Stimulated activated CD4-positive, alpha-beta T cell treated with anti-CD3 and anti-CD28 coated beads, Interleukin-4, amount 100 ng/mL, for 1 hour (primary cell): ENCODE measurements at regions not wholly inside any gene's neighbourhood (a gene's known extent, or its start where the extent isn't known, plus 50 kb on each side); places are given as distances from the start of the nearest gene placed in this dataset.
"Not testable (repeated sequence)": the region's sequence is repeated elsewhere in the genome, so short reads cannot be mapped to it uniquely, and the experiment has no call there.

Experiments
- DNase-seq: peaks from one replicate; pipeline ENCODE4 v3.0.0-alpha.2; 2020

GRCh38 chr6:6875818-6876470 lies 231.8 kb upstream of the RREB1 start:
- DNase-seq, result no peak

- DNase-seq, result not testable (repeated sequence)
These were observed 230.0 kb upstream of the RREB1 start for GRCh38 chr6:6877792-6878191.

- DNase-seq, result no peak
These were observed 228.7 kb upstream of the RREB1 start for GRCh38 chr6:6878887-6879585.

GRCh38 chr6:6879586-6879974 lies 228.2 kb upstream of the RREB1 start:
- DNase-seq, result not testable (repeated sequence)

GRCh38 chr6:6880745-6881437 lies 226.9 kb upstream of the RREB1 start:
- no peak for DNase-seq

GRCh38 chr6:6881438-6882225 lies 226.1 kb upstream of the RREB1 start:
- no peak for DNase-seq

- DNase-seq, result no peak
These were observed 225.2 kb upstream of the RREB1 start for GRCh38 chr6:6882592-6882991.

- no peak for DNase-seq
These were observed 224.8 kb upstream of the RREB1 start for GRCh38 chr6:6883011-6883410.

GRCh38 chr6:6884193-6884627 lies 223.6 kb upstream of the RREB1 start:
- no peak for DNase-seq

GRCh38 chr6:6884916-6885315 lies 222.8 kb upstream of the RREB1 start:
- DNase-seq, result no peak

- DNase-seq, result no peak
These were observed 222.1 kb upstream of the RREB1 start for GRCh38 chr6:6885521-6886170.

- no peak for DNase-seq
These were observed 221.4 kb upstream of the RREB1 start for GRCh38 chr6:6886171-6886885.

GRCh38 chr6:6886886-6887285 lies 220.9 kb upstream of the RREB1 start:
- no peak for DNase-seq

GRCh38 chr6:6889601-6890000 lies 218.2 kb upstream of the RREB1 start:
- no peak for DNase-seq

- DNase-seq, result no peak
These were observed 217.3 kb upstream of the RREB1 start for GRCh38 chr6:6890400-6890858.

- no peak for DNase-seq
These were observed 216.5 kb upstream of the RREB1 start for GRCh38 chr6:6891125-6891721.

GRCh38 chr6:6891949-6892461 lies 215.8 kb upstream of the RREB1 start:
- no peak for DNase-seq

GRCh38 chr6:6892744-6893583 lies 214.8 kb upstream of the RREB1 start:
- no peak for DNase-seq

- DNase-seq, result no peak
These were observed 214.1 kb upstream of the RREB1 start for GRCh38 chr6:6893701-6894100.

GRCh38 chr6:6895929-6896328 lies 211.8 kb upstream of the RREB1 start:
- DNase-seq, result no peak
